Memory B cell (primary cell): ENCODE measurements at regions not wholly inside any gene's neighbourhood (a gene's known extent, or its start where the extent isn't known, plus 50 kb on each side); places are given as distances from the start of the nearest gene placed in this dataset.
"Not testable (repeated sequence)": the region's sequence is repeated elsewhere in the genome, so short reads cannot be mapped to it uniquely, and the experiment has no call there.

Experiments
- ATAC-seq: fragments of 150-1000 bp; cut with Tn5 transposase; 2 replicates; pipeline ENCODE4 v1.10.0; 2021; ENCODE audit warnings: low read depth, mild to moderate bottlenecking, moderate library complexity
- DNase-seq, 2 donors: peaks; one replicate each; pipeline ENCODE4 v3.0.0; 2022; ENCODE audit warnings: low spot score in 2 of 2
- H3K27ac Mint-ChIP-seq: one replicate; pipeline ENCODE4 v1.8.0; 2022; ENCODE audit warnings: mild to moderate bottlenecking, moderate library complexity, mixed read lengths
- H3K27me3 Mint-ChIP-seq: one replicate; pipeline ENCODE4 v1.8.0; 2022; ENCODE audit warnings: mixed read lengths
- H3K36me3 Mint-ChIP-seq: one replicate; pipeline ENCODE4 v1.8.0; 2022; ENCODE audit warnings: mild to moderate bottlenecking, mixed read lengths
- H3K4me1 Mint-ChIP-seq: one replicate; pipeline ENCODE4 v1.8.0; 2022; ENCODE audit warnings: mixed read lengths
- H3K4me3 Mint-ChIP-seq: one replicate; pipeline ENCODE4 v1.8.0; 2022; ENCODE audit warnings: mild to moderate bottlenecking, moderate library complexity, mixed read lengths
- H3K9me3 Mint-ChIP-seq: one replicate; pipeline ENCODE4 v1.8.0; 2022; ENCODE audit warnings: mixed read lengths

DNA sequence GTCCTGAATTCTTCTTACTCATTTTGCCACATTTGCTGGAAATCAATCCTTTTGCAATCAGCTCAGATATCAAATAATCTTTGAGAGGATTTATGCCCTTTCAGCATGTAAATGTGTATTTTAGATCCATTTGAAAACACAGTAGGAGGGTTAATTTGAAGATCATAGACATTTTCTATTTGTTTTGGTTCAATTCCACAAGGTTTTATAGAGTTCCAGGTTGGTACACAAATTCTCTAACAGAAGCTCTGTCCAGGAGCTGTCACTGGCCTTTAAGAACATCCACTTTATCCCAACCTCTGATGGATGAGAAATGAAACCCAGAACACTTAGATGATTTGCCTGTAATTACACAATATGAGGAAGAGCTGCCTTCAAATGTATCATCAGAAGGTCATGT, 157.3 kb upstream of the CHAC2 start:
- H3K27me3 Mint-ChIP-seq = peaks cover 3% of the 10 kb centered on the region

GRCh38 chr2:53609551-53609950, 158.1 kb upstream of the CHAC2 start:
- peaks cover 2% of the 10 kb centered on the region for H3K4me1 Mint-ChIP-seq
- H3K4me3 Mint-ChIP-seq = no peak overlapping the region
- no peak overlapping the region for H3K27ac Mint-ChIP-seq
- no peaks in the 10 kb centered on the region for H3K9me3 Mint-ChIP-seq
- peaks cover 3% of the 10 kb centered on the region for H3K27me3 Mint-ChIP-seq
- H3K36me3 Mint-ChIP-seq = no peaks in the 10 kb centered on the region
- DNase-seq (no peak), ATAC-seq (no peak)

More for the DNA sequence above, 157.3 kb upstream of the CHAC2 start:
- Mint-ChIP-seq H3K9me3 (no peaks in the 10 kb centered on the region), H3K27ac (no peak overlapping the region), H3K4me1 (peaks cover 2% of the 10 kb centered on the region), H3K36me3 (no peaks in the 10 kb centered on the region), H3K4me3 (no peak overlapping the region)
- ATAC-seq = no peak
- no peak for DNase-seq

DNA sequence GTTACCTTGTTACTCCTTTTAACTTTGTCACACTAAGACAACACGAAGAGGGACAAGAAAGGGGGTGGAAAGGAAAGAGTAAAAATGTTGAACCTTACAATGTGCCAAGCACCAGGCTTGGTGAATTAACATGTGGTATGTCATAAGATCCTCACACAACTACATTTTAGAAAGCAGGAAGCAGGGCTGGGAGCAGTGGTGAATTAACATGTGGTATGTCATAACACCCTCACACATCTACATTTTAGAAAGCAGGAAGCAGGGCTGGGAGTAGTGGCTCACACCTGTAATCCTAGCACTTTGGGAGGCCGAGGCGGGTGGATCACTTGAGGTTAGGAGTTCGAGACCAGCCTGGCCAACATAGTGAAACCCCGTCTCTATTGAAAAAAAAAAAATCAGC, 159.3 kb upstream of the CHAC2 start:
- Mint-ChIP-seq H3K27ac (peak overlapping the region; percentile 22), H3K36me3 (no peaks in the 10 kb centered on the region), H3K4me1 (peaks cover 2% of the 10 kb centered on the region), H3K27me3 (peaks cover 2% of the 10 kb centered on the region), H3K4me3 (no peak overlapping the region), H3K9me3 (no peaks in the 10 kb centered on the region)
- DNase-seq (no peak), ATAC-seq (no peak)

- Mint-ChIP-seq H3K27me3 (peaks cover 4% of the 10 kb centered on the region), H3K4me1 (no peaks in the 10 kb centered on the region), H3K9me3 (peaks cover 2% of the 10 kb centered on the region), H3K36me3 (no peaks in the 10 kb centered on the region), H3K4me3 (no peak overlapping the region), H3K27ac (no peak overlapping the region)
- DNase-seq (no peak), ATAC-seq (no peak)
Measured at GRCh38 chr2:53600815-53601214, 166.8 kb upstream of the CHAC2 start.

DNA sequence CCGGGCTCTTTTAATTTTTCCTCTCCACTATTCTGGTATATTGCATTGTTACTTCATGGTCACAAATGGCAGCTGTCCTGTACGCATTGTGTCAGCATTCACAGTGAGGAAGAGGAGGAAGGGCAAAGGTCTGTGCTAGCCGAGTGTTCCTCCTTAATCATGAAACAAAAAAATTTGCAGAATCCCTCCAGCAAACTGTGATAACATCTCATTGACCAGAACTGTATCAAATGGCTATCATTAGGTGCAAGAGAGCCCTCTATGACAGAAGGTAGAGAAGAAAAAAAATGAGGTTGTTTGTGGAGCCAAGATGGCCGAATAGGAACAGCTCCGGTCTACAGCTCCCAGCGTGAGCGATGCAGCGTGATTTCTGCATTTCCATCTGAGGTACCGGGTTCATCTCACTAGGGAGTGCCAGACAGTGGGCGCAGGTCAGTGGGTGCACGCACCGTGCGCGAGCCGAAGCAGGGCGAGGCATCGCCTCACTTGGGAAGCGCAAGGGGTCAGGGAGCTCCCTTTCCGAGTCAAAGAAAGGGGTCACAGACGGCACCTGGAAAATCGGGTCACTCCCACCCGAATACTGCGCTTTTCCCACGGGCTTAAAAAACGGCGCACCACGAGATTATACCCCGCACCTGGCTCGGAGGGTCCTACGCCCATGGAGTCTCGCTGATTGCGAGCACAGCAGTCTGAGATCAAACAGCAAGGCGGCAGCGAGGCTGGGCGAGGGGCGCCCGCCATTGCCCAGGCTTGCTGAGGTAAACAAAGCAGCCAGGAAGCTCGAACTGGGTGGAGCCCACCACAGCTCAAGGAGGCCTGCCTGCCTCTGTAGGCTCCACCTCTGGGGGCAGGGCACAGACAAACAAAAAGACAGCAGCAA, 180.6 kb upstream of the CHAC2 start:
- not testable (repeated sequence) for DNase-seq, H3K9me3 Mint-ChIP-seq, ATAC-seq, H3K27ac Mint-ChIP-seq, H3K36me3 Mint-ChIP-seq, H3K4me1 Mint-ChIP-seq, H3K27me3 Mint-ChIP-seq
- peak overlapping the region; percentile 32 for H3K4me3 Mint-ChIP-seq

DNA sequence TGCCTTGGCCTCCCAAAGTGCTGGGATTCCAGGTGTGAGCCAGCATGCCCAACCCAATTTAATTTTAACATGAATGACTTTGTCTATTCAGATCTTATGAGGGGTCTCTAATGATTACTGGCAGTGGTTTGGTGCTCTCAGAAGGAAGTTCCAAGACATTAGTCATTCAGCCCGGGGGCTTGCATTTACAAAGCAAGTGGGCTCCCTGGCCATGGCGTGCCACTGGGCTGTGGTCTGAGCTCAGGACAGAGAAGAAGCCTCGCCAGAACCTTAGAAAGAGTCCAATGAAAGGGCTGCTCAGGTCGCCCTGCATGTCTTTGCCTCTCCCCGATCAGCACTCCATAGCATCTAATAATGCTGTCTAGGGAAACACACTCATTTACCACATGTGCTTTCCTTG, 182.6 kb upstream of the CHAC2 start:
- Mint-ChIP-seq H3K27me3 (peaks cover 3% of the 10 kb centered on the region), H3K36me3 (no peaks in the 10 kb centered on the region), H3K27ac (no peak overlapping the region), H3K9me3 (no peaks in the 10 kb centered on the region), H3K4me3 (no peak overlapping the region), H3K4me1 (no peaks in the 10 kb centered on the region)
- ATAC-seq (no peak), DNase-seq (no peak)

GRCh38 chr2:53583583-53583982, 184.0 kb upstream of the CHAC2 start:
- Mint-ChIP-seq H3K4me3 (no peak overlapping the region), H3K27me3 (peaks cover 5% of the 10 kb centered on the region), H3K27ac (no peak overlapping the region), H3K36me3 (no peaks in the 10 kb centered on the region), H3K4me1 (no peaks in the 10 kb centered on the region), H3K9me3 (no peaks in the 10 kb centered on the region)
- ATAC-seq = no peak
- no peak for DNase-seq

- peaks cover 7% of the 10 kb centered on the region for H3K27me3 Mint-ChIP-seq
- no peaks in the 10 kb centered on the region for H3K9me3 Mint-ChIP-seq
- no peak overlapping the region for H3K4me3 Mint-ChIP-seq
- no peak for DNase-seq
- no peak overlapping the region for H3K27ac Mint-ChIP-seq
- no peaks in the 10 kb centered on the region for H3K4me1 Mint-ChIP-seq
- H3K36me3 Mint-ChIP-seq = no peaks in the 10 kb centered on the region
- no peak for ATAC-seq
Measured at GRCh38 chr2:53582556-53582955, 185.0 kb upstream of the CHAC2 start.

DNA sequence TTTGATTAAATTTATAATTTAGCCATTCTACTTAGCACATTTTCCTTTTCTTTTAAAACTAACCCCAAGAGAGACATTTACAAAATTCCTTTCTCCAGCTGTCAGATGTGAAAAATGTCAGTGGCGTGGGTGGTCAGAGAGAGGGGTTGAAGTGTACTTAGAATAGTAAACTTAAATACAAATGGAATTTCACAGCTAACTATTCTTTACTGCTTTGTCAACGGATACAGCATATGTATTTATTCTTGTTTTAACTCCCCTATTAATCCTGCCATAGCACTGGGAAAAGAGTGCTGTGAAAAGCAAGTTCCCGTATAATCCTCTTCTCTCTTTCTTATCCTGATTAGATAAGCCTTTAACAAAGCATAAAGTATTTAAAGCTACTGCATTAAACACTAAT, 191.4 kb upstream of the CHAC2 start:
- no peak overlapping the region for H3K4me3 Mint-ChIP-seq
- H3K4me1 Mint-ChIP-seq = no peaks in the 10 kb centered on the region
- DNase-seq (no peak), ATAC-seq (no peak)
- H3K27ac Mint-ChIP-seq = no peak overlapping the region
- H3K9me3 Mint-ChIP-seq = no peaks in the 10 kb centered on the region
- peaks cover 6% of the 10 kb centered on the region for H3K27me3 Mint-ChIP-seq
- H3K36me3 Mint-ChIP-seq = no peaks in the 10 kb centered on the region

DNA sequence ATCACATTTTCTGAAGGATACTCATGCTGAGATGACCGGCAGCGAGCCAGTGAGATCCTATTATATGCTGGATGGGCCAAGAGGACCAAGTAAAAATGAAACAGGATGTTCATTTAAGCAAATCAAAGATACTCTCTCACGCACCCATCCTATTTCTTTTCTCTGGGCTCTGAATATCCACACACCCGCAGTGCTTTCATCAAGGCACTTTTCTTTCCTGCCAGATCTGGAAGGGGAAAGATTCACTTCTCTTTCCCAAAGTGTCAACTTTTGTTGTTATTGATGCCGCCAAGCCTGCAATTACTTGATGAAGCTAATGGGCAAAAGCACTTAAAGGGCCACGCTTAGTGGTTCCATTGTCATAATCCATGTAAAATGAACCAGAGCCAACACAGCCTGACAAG, 191.9 kb upstream of the CHAC2 start:
- no peak overlapping the region for H3K27ac Mint-ChIP-seq
- peaks cover 6% of the 10 kb centered on the region for H3K27me3 Mint-ChIP-seq
- H3K4me1 Mint-ChIP-seq = no peaks in the 10 kb centered on the region
- H3K9me3 Mint-ChIP-seq = no peaks in the 10 kb centered on the region
- no peak for ATAC-seq
- no peak overlapping the region for H3K4me3 Mint-ChIP-seq
- no peaks in the 10 kb centered on the region for H3K36me3 Mint-ChIP-seq
- DNase-seq = no peak

DNA sequence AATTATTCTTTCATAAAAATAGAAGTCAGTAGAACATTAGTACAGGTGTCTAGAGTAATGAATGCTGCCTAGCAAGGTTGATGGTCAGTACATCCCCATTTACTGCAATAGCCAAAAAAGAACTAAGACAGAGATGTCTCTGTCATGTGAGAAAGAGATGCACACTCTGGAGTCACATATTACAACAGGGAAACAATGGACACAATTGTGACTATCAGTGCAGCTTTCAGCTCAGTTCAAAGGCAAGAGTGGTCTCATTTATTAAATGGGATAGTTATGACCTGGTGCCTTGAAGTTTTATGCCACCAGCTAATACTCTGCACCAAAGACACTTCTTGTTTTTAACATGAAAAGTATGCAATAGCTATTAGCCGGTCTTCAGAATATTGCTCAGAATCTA, 194.9 kb upstream of the CHAC2 start:
- Mint-ChIP-seq H3K36me3 (no peaks in the 10 kb centered on the region), H3K4me3 (no peak overlapping the region), H3K27ac (no peak overlapping the region), H3K27me3 (peaks cover 3% of the 10 kb centered on the region), H3K4me1 (peaks cover 3% of the 10 kb centered on the region), H3K9me3 (no peaks in the 10 kb centered on the region)
- ATAC-seq = no peak
- no peak for DNase-seq

DNA sequence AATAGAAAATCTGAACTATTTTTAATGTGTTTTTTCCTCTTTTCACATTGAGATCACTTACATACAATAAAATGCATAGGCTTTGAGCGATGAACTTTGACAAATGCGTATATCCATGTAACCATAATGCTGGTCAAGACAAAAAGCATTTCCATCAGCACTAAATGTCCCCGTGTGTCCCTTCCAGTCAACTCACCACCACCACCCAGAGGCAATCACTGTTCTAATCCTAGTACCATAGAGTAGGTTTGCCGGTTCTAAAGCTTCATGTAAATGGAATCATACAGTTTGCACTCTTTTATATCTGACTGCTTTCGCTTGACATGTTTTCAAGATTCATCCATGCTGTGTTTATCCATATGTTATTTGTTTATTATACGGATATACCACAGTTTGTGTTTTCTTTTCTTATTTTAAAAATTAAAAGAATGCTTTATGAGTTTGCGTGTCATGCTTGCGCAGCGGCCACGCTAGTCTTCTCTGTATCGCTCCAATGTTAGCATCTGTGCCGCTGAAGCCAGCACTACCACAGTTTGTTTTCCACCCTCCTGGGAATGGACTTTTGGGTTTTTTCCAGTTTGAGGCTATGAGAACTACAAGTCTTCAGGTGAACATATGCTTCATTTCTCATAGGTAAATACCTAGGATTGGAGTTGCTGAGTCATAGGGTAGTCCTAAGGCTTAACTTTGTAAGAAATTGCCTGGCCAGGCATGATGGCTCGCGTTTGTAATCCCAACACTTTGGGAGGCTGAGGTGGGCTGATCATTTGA, 197.5 kb upstream of the CHAC2 start:
- H3K4me3 Mint-ChIP-seq = no peak overlapping the region
- DNase-seq = no peak
- no peaks in the 10 kb centered on the region for H3K36me3 Mint-ChIP-seq
- H3K27ac Mint-ChIP-seq = no peak overlapping the region
- H3K4me1 Mint-ChIP-seq = peaks cover 3% of the 10 kb centered on the region
- ATAC-seq = no peak
- H3K9me3 Mint-ChIP-seq = no peaks in the 10 kb centered on the region
- peaks cover 2% of the 10 kb centered on the region for H3K27me3 Mint-ChIP-seq

GRCh38 chr2:53568469-53568868, 199.1 kb upstream of the CHAC2 start:
- Mint-ChIP-seq H3K4me3 (no peak overlapping the region), H3K27ac (no peak overlapping the region), H3K4me1 (peaks cover 3% of the 10 kb centered on the region), H3K9me3 (no peaks in the 10 kb centered on the region), H3K27me3 (no peaks in the 10 kb centered on the region), H3K36me3 (no peaks in the 10 kb centered on the region)
- DNase-seq (no peak), ATAC-seq (no peak)

DNA sequence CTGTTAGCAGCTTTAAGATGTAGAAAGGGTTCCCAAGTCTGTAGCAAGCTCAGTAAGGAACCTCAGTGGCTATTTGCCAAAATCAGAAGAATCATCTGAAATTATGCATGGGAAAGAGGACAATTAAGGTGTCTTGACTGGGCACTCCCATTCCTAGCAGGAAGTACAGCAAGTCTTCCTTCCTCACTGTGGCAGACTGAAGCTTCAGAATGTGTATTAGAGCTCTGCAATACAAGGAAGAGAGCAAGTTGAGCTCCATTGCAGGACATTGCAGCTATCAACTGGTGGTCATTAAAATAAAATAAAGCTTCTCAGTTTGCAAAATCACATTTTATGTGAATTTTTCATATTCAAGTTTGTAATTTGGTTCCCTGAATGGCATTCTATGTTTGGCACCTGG, 200.5 kb upstream of the CHAC2 start:
- no peak for DNase-seq
- H3K9me3 Mint-ChIP-seq = peaks cover 3% of the 10 kb centered on the region
- no peaks in the 10 kb centered on the region for H3K27me3 Mint-ChIP-seq
- no peak overlapping the region for H3K27ac Mint-ChIP-seq
- no peaks in the 10 kb centered on the region for H3K36me3 Mint-ChIP-seq
- peaks cover 3% of the 10 kb centered on the region for H3K4me1 Mint-ChIP-seq
- no peak for ATAC-seq
- H3K4me3 Mint-ChIP-seq = no peak overlapping the region
